Neural cell (in vitro differentiated cells): ENCODE measurements at regions not wholly inside any gene's neighbourhood (a gene's known extent, or its start where the extent isn't known, plus 50 kb on each side); places are given as distances from the start of the nearest gene placed in this dataset.

Experiments
- EZH2 ChIP-seq: fragments of 200-600, 300-800 bp; shearing (Covaris generic), sonication (generic); IDR thresholded peaks from 2 replicates; pipeline ENCODE4 v1.6.1; 2014; ENCODE audit warnings: antibody characterized with exemption, low read length, borderline replicate concordance, mild to moderate bottlenecking; ENCODE audit not compliant: insufficient read depth, poor library complexity, severe bottlenecking
- POLR2AphosphoS5 ChIP-seq: IDR thresholded peaks from 2 replicates; pipeline ENCODE4 v1.6.1; 2012
- RAD21 ChIP-seq: fragments of 450-650 bp; conservative IDR thresholded peaks from 2 replicates; pipeline ENCODE4 v1.6.1; 2014; ENCODE audit warnings: antibody characterized with exemption, mild to moderate bottlenecking, moderate library complexity
- TF ChIP-seq, protein P1 (sequence below): fragments of 450-650 bp; IDR thresholded peaks from 2 replicates; pipeline ENCODE4 v1.5.1; 2014; ENCODE audit warnings: antibody characterized with exemption, mild to moderate bottlenecking, moderate library complexity; ENCODE audit not compliant: poor library complexity, severe bottlenecking
- TF ChIP-seq, protein P2 (sequence below): IDR thresholded peaks from 2 replicates; pipeline ENCODE4 v1.6.1; 2012; ENCODE audit warnings: borderline replicate concordance

DNA sequence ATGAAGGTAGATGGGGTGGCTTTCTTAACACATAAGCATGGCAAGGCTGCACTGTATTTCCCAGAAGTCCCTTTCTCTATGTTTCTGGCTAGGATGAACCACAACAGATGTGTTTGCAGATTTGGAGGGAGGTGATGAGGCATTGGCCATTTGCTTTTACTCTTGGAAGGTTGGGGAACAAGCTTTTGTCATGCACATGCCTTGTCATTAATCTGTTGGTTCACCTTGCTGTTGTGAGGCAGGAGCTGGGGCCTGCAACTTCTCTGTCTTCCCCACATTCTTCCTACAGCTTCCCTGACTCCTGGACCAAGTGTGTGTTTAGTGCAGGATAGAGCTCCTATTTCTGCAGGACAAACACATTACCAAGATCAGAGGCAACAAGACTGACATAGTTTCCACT, 326.2 kb upstream of the SPTLC3 start:
- TF ChIP-seq, protein P1, sequence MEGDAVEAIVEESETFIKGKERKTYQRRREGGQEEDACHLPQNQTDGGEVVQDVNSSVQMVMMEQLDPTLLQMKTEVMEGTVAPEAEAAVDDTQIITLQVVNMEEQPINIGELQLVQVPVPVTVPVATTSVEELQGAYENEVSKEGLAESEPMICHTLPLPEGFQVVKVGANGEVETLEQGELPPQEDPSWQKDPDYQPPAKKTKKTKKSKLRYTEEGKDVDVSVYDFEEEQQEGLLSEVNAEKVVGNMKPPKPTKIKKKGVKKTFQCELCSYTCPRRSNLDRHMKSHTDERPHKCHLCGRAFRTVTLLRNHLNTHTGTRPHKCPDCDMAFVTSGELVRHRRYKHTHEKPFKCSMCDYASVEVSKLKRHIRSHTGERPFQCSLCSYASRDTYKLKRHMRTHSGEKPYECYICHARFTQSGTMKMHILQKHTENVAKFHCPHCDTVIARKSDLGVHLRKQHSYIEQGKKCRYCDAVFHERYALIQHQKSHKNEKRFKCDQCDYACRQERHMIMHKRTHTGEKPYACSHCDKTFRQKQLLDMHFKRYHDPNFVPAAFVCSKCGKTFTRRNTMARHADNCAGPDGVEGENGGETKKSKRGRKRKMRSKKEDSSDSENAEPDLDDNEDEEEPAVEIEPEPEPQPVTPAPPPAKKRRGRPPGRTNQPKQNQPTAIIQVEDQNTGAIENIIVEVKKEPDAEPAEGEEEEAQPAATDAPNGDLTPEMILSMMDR = no peak
- TF ChIP-seq, protein P2, sequence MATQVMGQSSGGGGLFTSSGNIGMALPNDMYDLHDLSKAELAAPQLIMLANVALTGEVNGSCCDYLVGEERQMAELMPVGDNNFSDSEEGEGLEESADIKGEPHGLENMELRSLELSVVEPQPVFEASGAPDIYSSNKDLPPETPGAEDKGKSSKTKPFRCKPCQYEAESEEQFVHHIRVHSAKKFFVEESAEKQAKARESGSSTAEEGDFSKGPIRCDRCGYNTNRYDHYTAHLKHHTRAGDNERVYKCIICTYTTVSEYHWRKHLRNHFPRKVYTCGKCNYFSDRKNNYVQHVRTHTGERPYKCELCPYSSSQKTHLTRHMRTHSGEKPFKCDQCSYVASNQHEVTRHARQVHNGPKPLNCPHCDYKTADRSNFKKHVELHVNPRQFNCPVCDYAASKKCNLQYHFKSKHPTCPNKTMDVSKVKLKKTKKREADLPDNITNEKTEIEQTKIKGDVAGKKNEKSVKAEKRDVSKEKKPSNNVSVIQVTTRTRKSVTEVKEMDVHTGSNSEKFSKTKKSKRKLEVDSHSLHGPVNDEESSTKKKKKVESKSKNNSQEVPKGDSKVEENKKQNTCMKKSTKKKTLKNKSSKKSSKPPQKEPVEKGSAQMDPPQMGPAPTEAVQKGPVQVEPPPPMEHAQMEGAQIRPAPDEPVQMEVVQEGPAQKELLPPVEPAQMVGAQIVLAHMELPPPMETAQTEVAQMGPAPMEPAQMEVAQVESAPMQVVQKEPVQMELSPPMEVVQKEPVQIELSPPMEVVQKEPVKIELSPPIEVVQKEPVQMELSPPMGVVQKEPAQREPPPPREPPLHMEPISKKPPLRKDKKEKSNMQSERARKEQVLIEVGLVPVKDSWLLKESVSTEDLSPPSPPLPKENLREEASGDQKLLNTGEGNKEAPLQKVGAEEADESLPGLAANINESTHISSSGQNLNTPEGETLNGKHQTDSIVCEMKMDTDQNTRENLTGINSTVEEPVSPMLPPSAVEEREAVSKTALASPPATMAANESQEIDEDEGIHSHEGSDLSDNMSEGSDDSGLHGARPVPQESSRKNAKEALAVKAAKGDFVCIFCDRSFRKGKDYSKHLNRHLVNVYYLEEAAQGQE = no peak
- TF ChIP-seq EZH2 = no peak
- no peak for TF ChIP-seq RAD21
- no peak for TF ChIP-seq POLR2AphosphoS5
